ENCODE measurements at regions not wholly inside any gene's neighbourhood (a gene's known extent, or its start where the extent isn't known, plus 50 kb on each side); places are given as distances from the start of the nearest gene placed in this dataset.

DNA sequence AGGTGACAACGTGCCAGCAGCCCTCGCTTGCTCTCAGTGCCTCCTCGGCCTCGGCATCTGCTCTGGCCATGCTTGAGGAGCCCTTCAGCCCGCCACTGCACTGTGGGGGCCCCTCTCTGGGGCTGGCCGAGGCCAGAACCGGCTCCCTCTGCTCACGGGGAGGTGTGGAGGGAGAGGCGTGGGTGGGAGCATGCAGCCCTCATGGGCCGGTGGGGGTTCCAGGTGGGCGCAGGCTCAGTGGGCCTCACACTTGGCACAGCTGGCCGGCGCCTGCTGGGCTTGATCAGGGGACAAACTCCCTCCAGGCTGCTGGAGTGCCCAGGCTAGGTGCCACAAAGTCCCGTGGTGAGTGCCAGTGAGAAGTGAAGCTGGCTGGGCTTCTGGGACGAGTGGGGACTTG lies 566.6 kb upstream of the ID4 start:
- no peak for ATAC-seq
- Mint-ChIP-seq H3K27ac (no peak overlapping the region), H3K4me1 (no peaks in the 10 kb centered on the region), H3K27me3 (no peaks in the 10 kb centered on the region), H3K4me3 (no peak overlapping the region), H3K36me3 (ENCODE audit: low read depth) (no peaks in the 10 kb centered on the region)
- DNase-seq: no peak
- H3K9me3 ChIP-seq (ENCODE audit: control insufficient read depth, low read length, poor library complexity, severe bottlenecking): no peaks in the 10 kb centered on the region

DNA sequence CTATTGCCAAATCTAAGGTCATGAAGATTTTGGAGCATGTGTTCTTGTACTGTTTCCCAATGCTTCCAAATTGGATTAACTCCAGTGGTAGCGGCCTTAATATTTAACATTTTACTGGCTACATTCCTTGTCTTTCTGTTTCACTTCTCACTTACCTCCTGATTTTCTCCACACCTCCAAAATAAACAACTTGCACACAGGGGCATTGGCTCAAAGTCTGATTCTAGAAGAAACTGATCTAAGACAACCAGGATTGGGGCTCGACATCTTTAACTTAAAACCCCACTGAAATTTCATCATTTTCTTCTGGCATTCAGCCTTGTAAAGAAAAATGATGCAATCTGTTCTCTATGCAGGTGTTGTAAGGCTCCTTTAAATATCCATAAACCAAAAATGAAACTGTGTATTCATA lies 557.9 kb upstream of the ID4 start:
- no peaks in the 10 kb centered on the region for H3K27me3 Mint-ChIP-seq
- H3K4me1 Mint-ChIP-seq: no peaks in the 10 kb centered on the region
- H3K27ac Mint-ChIP-seq: no peak overlapping the region
- no peaks in the 10 kb centered on the region for H3K9me3 ChIP-seq (ENCODE audit: control insufficient read depth, low read length, poor library complexity, severe bottlenecking)
- DNase-seq (no peak), ATAC-seq (no peak)
- no peaks in the 10 kb centered on the region for H3K36me3 Mint-ChIP-seq (ENCODE audit: low read depth)
- H3K4me3 Mint-ChIP-seq: no peak overlapping the region

DNA sequence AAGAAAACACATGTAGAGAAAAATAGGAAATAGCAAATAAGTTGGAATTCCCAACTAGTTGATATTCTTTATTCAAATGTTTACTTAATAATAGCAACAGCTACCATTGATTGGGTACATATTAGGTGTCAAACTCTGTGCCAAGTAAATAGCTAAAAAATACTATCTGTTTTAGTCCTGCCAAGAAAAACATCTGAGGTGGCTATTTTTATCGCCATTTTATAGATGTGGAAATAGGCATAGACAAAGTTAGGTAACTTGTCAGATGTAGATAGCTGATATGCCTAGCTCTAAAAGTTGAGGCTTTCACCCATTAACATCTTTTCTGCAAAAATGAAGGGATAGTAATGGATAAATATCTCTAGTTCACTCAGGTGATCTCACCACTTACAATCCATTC lies 549.2 kb upstream of the ID4 start:
- H3K9me3 ChIP-seq (ENCODE audit: control insufficient read depth, low read length, poor library complexity, severe bottlenecking): no peaks in the 10 kb centered on the region
- ATAC-seq (no peak), DNase-seq (no peak)
- Mint-ChIP-seq H3K36me3 (ENCODE audit: low read depth) (no peaks in the 10 kb centered on the region), H3K27ac (no peak overlapping the region), H3K4me1 (no peaks in the 10 kb centered on the region), H3K27me3 (no peaks in the 10 kb centered on the region), H3K4me3 (no peak overlapping the region)

DNA sequence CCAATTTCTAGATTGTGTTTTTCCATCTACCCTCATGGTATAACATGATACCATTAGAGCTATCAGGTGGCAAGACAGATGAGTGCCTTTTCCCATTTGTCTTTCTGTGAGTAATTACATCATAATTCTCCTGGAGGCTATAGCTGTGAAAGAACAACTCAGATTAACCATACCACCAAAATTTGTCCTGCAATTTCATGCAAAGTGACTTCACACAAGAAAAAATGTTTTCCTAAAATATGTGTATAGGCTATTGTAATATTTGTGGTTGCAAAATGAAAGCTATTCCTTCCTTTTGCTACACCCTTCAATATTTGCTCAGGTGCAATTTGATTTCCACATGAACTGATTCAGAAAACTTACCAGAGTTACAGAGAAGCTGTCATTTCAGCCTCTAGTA lies 547.7 kb upstream of the ID4 start:
- Mint-ChIP-seq H3K36me3 (ENCODE audit: low read depth) (no peaks in the 10 kb centered on the region), H3K4me1 (no peaks in the 10 kb centered on the region), H3K27ac (no peak overlapping the region), H3K27me3 (no peaks in the 10 kb centered on the region), H3K4me3 (no peak overlapping the region)
- no peak for ATAC-seq
- no peak for DNase-seq
- H3K9me3 ChIP-seq (ENCODE audit: control insufficient read depth, low read length, poor library complexity, severe bottlenecking): no peaks in the 10 kb centered on the region

DNA sequence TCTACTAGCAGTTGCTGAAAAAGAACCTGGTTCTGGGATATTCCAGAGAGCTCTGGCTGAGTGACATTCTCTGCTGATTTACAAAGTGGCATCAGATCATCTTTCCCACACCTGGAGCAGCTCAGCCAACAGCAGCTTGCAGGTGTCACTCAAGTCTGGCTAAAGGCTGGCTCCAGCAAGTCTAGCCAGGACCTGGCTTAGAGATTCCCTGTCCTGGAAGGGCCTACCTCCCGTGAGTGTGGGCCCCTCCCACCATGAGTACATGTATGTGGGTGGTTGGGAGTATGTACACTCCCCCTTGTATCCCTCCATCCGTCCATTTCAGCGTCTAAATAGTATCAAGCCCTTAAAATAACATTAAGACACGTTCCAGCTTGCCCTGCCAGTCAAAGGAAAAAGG lies 539.3 kb upstream of the ID4 start:
- Mint-ChIP-seq H3K4me1 (no peaks in the 10 kb centered on the region), H3K27me3 (no peaks in the 10 kb centered on the region), H3K36me3 (ENCODE audit: low read depth) (no peaks in the 10 kb centered on the region), H3K27ac (no peak overlapping the region), H3K4me3 (no peak overlapping the region)
- H3K9me3 ChIP-seq (ENCODE audit: control insufficient read depth, low read length, poor library complexity, severe bottlenecking): no peaks in the 10 kb centered on the region
- no peak for DNase-seq
- no peak for ATAC-seq

DNA sequence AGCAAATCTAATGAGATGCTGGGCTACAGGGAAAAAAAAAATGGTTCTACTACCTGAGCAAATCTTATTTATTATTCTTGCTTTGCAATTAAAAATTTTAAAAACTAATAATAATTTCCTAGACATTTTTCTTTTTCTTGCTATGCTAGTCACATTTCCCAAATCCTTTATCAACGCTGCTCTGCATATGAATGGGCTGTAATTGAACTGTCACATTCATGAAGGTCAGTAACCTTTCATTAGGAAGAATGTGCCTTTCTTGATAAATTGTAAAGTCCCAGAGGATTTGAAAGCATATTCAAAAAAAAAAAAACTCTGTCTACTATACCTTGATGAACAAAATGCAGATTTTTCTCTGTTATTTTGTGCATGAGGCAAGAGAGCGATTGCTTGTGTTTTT lies 538.7 kb upstream of the ID4 start:
- no peak for ATAC-seq
- no peaks in the 10 kb centered on the region for H3K9me3 ChIP-seq (ENCODE audit: control insufficient read depth, low read length, poor library complexity, severe bottlenecking)
- DNase-seq: no peak
- no peaks in the 10 kb centered on the region for H3K4me1 Mint-ChIP-seq
- no peak overlapping the region for H3K4me3 Mint-ChIP-seq
- H3K36me3 Mint-ChIP-seq (ENCODE audit: low read depth): no peaks in the 10 kb centered on the region
- H3K27ac Mint-ChIP-seq: no peak overlapping the region
- H3K27me3 Mint-ChIP-seq: no peaks in the 10 kb centered on the region

DNA sequence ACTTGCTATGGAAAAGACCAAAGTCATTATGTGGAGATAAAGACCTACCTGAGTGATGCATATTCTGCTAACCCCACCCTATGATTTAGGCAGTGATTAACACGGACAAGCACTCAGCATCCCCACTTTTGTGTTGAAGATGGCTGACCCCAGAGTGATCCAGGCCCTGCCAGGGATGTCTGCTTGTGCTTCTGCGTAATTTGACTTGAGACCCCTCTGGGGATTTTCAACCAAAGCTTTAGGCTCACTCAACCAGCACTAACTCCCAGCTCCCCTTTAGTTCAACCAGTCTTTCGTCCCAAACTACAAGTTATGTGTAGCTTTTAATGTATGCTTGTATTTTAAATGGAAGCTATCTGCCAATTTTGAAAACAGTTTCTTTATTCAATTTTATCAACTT lies 538.0 kb upstream of the ID4 start:
- Mint-ChIP-seq H3K27me3 (no peaks in the 10 kb centered on the region), H3K36me3 (ENCODE audit: low read depth) (no peaks in the 10 kb centered on the region), H3K4me3 (no peak overlapping the region), H3K27ac (no peak overlapping the region), H3K4me1 (no peaks in the 10 kb centered on the region)
- ATAC-seq (no peak), DNase-seq (no peak)
- no peaks in the 10 kb centered on the region for H3K9me3 ChIP-seq (ENCODE audit: control insufficient read depth, low read length, poor library complexity, severe bottlenecking)

DNA sequence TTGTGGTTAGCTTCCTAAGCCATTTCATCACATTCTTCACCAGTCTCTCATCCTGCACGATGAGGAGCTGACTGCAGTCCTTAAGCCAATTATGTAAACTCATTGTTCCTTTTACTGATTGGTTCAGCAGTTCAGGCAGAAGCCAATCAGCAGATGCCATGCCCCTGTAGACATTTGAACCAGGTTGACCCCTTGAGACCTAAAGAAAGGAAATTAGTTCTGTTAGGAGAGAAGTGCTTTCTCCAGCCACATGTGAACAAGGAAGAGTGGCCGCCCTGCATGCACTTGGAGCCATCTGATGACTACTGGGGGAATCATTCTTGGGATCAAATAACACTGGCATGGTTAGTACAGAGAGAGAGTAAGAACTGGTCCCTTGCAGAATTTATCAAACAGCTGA lies 535.2 kb upstream of the ID4 start:
- Mint-ChIP-seq H3K27ac (no peak overlapping the region), H3K36me3 (ENCODE audit: low read depth) (no peaks in the 10 kb centered on the region), H3K4me3 (no peak overlapping the region), H3K4me1 (no peaks in the 10 kb centered on the region), H3K27me3 (no peaks in the 10 kb centered on the region)
- DNase-seq (no peak), ATAC-seq (no peak)
- no peaks in the 10 kb centered on the region for H3K9me3 ChIP-seq (ENCODE audit: control insufficient read depth, low read length, poor library complexity, severe bottlenecking)

DNA sequence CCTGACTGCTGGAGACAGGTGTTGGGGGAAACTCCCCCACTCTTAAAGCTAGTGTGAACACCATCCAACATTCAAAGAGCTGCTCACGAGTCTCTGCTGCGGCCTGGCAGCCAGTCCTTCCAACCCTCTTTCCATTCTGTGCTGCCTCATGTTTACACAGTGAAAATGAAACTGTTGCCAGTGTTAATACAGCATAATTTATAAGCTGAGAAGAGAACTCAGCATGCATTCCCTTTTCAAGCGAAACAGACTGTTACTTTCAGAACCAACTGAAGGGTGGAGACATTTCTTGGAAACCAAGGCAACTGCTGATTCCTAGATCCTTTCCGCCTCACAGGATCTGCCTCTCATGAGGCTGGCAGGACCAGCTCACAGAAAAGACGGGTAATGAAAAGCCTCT lies 533.8 kb upstream of the ID4 start:
- Mint-ChIP-seq H3K27me3 (no peaks in the 10 kb centered on the region), H3K4me1 (no peaks in the 10 kb centered on the region), H3K36me3 (ENCODE audit: low read depth) (no peaks in the 10 kb centered on the region), H3K4me3 (no peak overlapping the region), H3K27ac (no peak overlapping the region)
- DNase-seq (no peak), ATAC-seq (no peak)
- H3K9me3 ChIP-seq (ENCODE audit: control insufficient read depth, low read length, poor library complexity, severe bottlenecking): no peaks in the 10 kb centered on the region

DNA sequence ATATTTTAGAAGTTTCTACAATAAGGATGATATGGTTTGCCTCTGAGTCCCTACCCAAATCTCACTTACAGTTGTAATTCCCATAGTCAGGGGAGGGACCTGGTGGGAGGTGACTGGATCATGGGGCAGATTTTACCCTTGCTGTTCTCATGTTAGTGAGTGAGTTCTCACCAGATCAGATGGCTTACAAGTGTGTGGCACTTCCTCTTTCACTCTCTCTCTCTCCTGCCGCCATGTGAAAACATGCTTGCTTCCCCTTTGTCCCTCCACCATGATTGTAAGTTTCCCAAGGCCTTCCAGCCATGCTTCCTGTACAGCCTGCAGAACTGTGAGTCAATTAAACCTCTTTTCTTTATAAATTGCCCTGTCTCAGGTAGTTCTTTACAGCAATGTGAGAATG lies 527.5 kb upstream of the ID4 start:
- Mint-ChIP-seq H3K27me3 (no peaks in the 10 kb centered on the region), H3K4me1 (no peaks in the 10 kb centered on the region), H3K36me3 (ENCODE audit: low read depth) (no peaks in the 10 kb centered on the region), H3K4me3 (no peak overlapping the region), H3K27ac (no peak overlapping the region)
- H3K9me3 ChIP-seq (ENCODE audit: control insufficient read depth, low read length, poor library complexity, severe bottlenecking): no peaks in the 10 kb centered on the region
- ATAC-seq (no peak), DNase-seq (no peak)

DNA sequence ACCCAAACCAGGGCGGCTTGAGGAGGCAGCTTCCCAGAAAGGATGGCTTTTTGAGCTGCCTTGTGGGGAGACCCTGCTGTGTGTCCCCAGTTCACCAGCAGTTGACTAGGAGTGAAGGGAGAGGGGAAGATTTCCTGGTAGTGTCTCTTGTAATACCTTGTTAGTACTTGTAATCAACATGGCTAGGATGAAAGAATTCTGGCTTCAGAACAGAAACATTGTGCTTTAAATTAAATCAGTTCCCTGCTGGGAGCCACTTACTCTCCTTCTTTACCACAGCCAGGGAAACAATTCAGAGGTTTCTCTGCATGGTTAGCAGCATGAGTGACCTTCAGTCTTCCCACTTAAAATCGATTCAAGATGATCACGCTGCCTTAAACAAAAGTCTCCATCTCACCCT lies 525.4 kb upstream of the ID4 start:
- H3K27ac Mint-ChIP-seq: no peak overlapping the region
- DNase-seq (no peak), ATAC-seq (no peak)
- H3K36me3 Mint-ChIP-seq (ENCODE audit: low read depth): no peaks in the 10 kb centered on the region
- H3K4me3 Mint-ChIP-seq: no peak overlapping the region
- no peaks in the 10 kb centered on the region for H3K9me3 ChIP-seq (ENCODE audit: control insufficient read depth, low read length, poor library complexity, severe bottlenecking)
- no peaks in the 10 kb centered on the region for H3K27me3 Mint-ChIP-seq
- no peaks in the 10 kb centered on the region for H3K4me1 Mint-ChIP-seq

DNA sequence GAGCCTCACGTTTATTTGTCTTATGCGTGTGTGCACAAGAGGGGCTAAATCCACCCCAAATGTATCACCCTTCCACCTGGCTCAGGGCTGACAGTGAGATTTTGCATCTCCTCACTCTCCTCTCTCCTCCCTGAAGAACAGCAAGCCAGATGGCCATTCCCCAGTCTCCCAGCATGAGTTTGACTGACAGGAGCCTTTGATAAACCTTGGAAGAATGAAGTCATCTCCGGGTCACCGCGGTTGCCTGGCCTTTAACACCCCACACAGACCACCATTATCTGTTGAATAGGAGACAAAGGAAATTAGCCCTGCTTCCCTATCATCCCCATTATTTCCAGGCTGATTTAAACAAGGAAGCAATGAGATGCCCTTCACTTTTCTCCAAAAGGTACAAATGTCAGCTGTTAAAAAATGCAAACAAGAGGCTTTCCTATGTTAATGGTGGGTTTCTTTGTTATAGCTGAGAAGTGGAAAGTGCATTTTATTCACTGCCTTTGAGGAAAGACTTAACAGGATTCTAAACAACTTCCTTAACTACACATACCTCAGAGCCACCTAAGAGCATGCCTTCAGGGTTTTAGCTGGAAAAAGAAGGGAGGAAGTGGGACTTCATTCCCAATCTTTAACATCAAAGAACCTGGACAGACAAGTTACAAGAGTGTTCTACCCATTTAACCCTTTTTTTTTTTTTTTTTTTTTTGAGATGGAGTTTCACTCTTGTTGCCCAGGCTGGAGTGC lies 524.8 kb upstream of the ID4 start:
- H3K36me3 Mint-ChIP-seq (ENCODE audit: low read depth): no peaks in the 10 kb centered on the region
- no peak overlapping the region for H3K4me3 Mint-ChIP-seq
- H3K9me3 ChIP-seq (ENCODE audit: control insufficient read depth, low read length, poor library complexity, severe bottlenecking): no peaks in the 10 kb centered on the region
- no peak for DNase-seq
- H3K27me3 Mint-ChIP-seq: no peaks in the 10 kb centered on the region
- no peak for ATAC-seq
- H3K27ac Mint-ChIP-seq: no peak overlapping the region
- H3K4me1 Mint-ChIP-seq: no peaks in the 10 kb centered on the region

DNA sequence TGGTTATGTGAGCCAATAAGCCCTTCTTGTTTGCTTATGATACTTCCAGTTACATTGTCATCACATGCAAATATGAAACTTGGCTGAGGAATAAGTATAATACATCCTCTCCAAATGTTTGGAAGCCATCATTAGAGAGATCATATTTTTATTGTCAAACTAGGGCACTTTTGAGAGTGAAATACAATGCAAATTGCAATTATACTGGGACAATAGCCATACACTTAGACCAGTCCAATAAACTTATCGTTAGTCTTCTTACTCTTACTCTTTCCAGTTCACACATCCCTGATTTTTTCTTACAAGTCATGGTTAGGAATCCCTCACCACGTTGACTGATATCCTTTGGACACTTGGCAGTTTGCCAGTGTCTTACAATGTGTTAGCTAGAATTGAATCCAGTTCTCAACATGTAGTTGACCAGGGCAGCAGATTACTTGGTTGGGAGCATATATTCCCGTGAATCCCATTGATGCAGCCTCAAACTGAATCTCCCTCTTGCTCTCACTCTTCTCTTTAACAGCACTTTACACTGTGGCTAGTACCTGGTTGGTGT lies 519.7 kb upstream of the ID4 start:
- DNase-seq: no peak
- peaks cover 4% of the 10 kb centered on the region for H3K9me3 ChIP-seq (ENCODE audit: control insufficient read depth, low read length, poor library complexity, severe bottlenecking)
- H3K36me3 Mint-ChIP-seq (ENCODE audit: low read depth): no peaks in the 10 kb centered on the region
- no peak overlapping the region for H3K27ac Mint-ChIP-seq
- H3K4me1 Mint-ChIP-seq: no peaks in the 10 kb centered on the region
- no peaks in the 10 kb centered on the region for H3K27me3 Mint-ChIP-seq
- no peak overlapping the region for H3K4me3 Mint-ChIP-seq
- no peak for ATAC-seq

DNA sequence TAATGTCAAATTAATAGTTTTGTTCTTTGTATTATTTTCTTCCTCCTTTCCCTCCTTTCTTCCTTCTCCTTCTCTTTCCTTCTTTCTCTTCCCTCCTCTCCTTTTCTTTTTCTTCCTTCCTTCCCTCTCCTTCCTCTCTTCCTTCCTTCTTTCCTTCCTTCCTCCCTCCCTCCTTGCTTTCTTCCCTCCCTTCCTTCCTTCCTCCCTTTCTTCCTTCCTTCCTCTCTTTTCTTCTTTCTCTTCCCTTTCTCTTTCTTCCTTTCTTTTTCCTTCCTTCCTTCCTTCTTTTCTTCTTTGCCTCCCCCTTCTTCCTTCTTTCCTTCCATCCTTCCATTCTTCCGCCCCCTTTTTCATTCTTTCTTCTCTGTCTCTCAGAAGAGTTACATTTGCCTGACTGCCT lies 518.2 kb upstream of the ID4 start:
- H3K4me3 Mint-ChIP-seq: no peak overlapping the region
- H3K4me1 Mint-ChIP-seq: no peaks in the 10 kb centered on the region
- H3K9me3 ChIP-seq (ENCODE audit: control insufficient read depth, low read length, poor library complexity, severe bottlenecking): peaks cover 4% of the 10 kb centered on the region
- no peak overlapping the region for H3K27ac Mint-ChIP-seq
- ATAC-seq (no peak), DNase-seq (no peak)
- no peaks in the 10 kb centered on the region for H3K27me3 Mint-ChIP-seq
- H3K36me3 Mint-ChIP-seq (ENCODE audit: low read depth): no peaks in the 10 kb centered on the region
